Adrenal gland (tissue), 5 donors: ENCODE measurements at regions not wholly inside any gene's neighbourhood (a gene's known extent, or its start where the extent isn't known, plus 50 kb on each side); places are given as distances from the start of the nearest gene placed in this dataset.

ENCODE experiments used
- CTCF ChIP-seq, 6 experiments: fragments of 450-650 bp in 4 of 6; fragments of 200-600 bp in 2 of 6; sonication (generic) in 1 of 6; IDR thresholded peaks; 1 replicate in 5 of 6; 2 replicates in 1 of 6; pipeline versions ENCODE4 v1.5.1 to v1.8.0; 2016 to 2021; ENCODE audit warnings: antibody characterized with exemption in 6 of 6, mild to moderate bottlenecking in 2 of 6, moderate library complexity in 1 of 6
- POLR2A ChIP-seq, 2 donors: fragments of 450-650 bp; IDR thresholded peaks; one replicate each; pipeline ENCODE4 v1.6.1; 2017; ENCODE audit warnings: antibody characterized with exemption in 2 of 2, mild to moderate bottlenecking in 2 of 2, moderate library complexity in 1 of 2
- donor health status: DM: no; HTN: no; CAD: no.

GRCh38 chr16:54631782-54632181 is 298.9 kb upstream of the IRX5 start:
- TF ChIP-seq CTCF (IDR thresholded peaks at IDR 0.05) (no peak), POLR2A (IDR thresholded peaks at IDR 0.05) (no peak)
